Kidney (tissue), 13 donors: ENCODE measurements at regions not wholly inside any gene's neighbourhood (a gene's known extent, or its start where the extent isn't known, plus 50 kb on each side); places are given as distances from the start of the nearest gene placed in this dataset.

Source experiments
- DNase-seq, 5 donors: peaks; one replicate each; pipeline ENCODE4 v3.0.0-alpha.2; 2013 to 2020
- FAIRE-seq: peaks from 2 replicates; lab custom pipeline; 2012; peaks lifted over from hg19 to GRCh38; lab: Jason Lieb, UNC
- H3K27ac ChIP-seq, 2 donors: one replicate each; pipeline ENCODE4 v1.7.0; 2013; ENCODE audit warnings: low read depth in 2 of 2, low read length in 2 of 2, inconsistent platforms in 1 of 2
- H3K27me3 ChIP-seq: one replicate; pipeline ENCODE4 v1.7.1; 2013; ENCODE audit warnings: low read length, inconsistent platforms; ENCODE audit not compliant: control insufficient read depth, insufficient read depth
- H3K36me3 ChIP-seq, 3 donors: one replicate each; pipeline versions ENCODE4 v1.7.0 to v1.7.1; 2013; ENCODE audit warnings: low read length in 3 of 3, control low read depth in 1 of 3, inconsistent platforms in 1 of 3; ENCODE audit not compliant: insufficient read depth in 3 of 3, control insufficient read depth in 2 of 3
- H3K4me1 ChIP-seq, 3 donors: one replicate each; pipeline versions ENCODE4 v1.7.0 to v1.7.1; 2013; ENCODE audit warnings: low read length in 3 of 3, inconsistent platforms in 1 of 3, low read depth in 1 of 3; ENCODE audit not compliant: control insufficient read depth in 2 of 3, insufficient read depth in 2 of 3
- H3K4me3 ChIP-seq, 3 donors: one replicate each; pipeline versions ENCODE4 v1.7.0 to v1.8.1; 2013; ENCODE audit warnings: low read length in 3 of 3, control low read depth in 1 of 3, inconsistent platforms in 1 of 3
- H3K9ac ChIP-seq, 3 donors: one replicate each; pipeline versions ENCODE4 v1.7.0 to v1.7.1; 2013; ENCODE audit warnings: low read length in 3 of 3, control low read depth in 1 of 3, inconsistent platforms in 1 of 3
- H3K9me3 ChIP-seq, 3 donors: one replicate each; pipeline versions ENCODE4 v1.7.0 to v1.7.1; 2013; ENCODE audit warnings: low read length in 3 of 3, control low read depth in 1 of 3, inconsistent platforms in 1 of 3; ENCODE audit not compliant: control insufficient read depth in 2 of 3, insufficient read depth in 1 of 3
- CTCF ChIP-seq: IDR thresholded peaks from 3 replicates; pipeline ENCODE4 v1.5.1; 2012; ENCODE audit warnings: mild to moderate bottlenecking, moderate library complexity, borderline replicate concordance; ENCODE audit not compliant: insufficient read depth; ENCODE audit errors: extremely low read depth
- intact Hi-C: fragments of 100-400 bp; cut with DNase I; formaldehyde crosslinking; loops from one replicate; pipeline ENCODE4 v1.11.1; 2022
- donor health status: control.
- donor health status: control.
- donor health status: control.
- donor health status: control.
- donor health status: control.
- donor health status: DM: yes; HTN: yes; CAD: no.
- donor health status: Normal renal cell carcinoma (clear cell type).

GRCh38 chr4:3346146-3346545, 53.3 kb downstream of the RGS12 start:
- intact Hi-C loops: loop anchor here (10.0 kb wide), 1 partner anchor 99 kb away; the partner anchor contains the start of gene HGFAC
- H3K9ac ChIP-seq: no peak overlapping the region
- DNase-seq: peak in 2 of 5 donors; percentile 79 to 90

DNA sequence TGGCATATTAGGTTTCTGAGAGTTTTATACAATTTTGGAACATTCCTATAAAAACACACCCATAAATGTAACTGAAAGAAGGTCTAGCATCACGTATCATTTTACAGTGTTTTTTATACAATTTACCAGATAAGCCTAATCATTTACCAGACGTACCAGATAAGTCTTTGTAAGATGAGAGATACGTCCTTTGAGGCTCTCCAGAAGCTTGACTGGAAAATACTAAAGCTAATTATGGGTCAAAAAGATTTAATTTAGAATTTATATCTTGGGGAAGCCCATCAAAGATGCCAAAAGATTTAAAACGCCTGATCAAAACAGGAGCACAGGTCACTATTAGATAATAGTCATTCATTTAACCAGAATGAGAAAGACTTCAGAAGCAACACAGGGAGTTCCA, 55.0 kb downstream of the RGS12 start:
- FAIRE-seq (no peak), DNase-seq (no peak)
- Histone ChIP-seq H3K27me3 (no peaks in the 10 kb centered on the region), H3K4me1 (no peaks in the 10 kb centered on the region), H3K27ac (no peak overlapping the region), H3K36me3 (peaks cover 0 to 2% (median 0%) of the 10 kb centered on the region in 3 donors), H3K9me3 (no peaks in the 10 kb centered on the region), H3K4me3 (no peak overlapping the region), H3K9ac (no peak overlapping the region)
- TF ChIP-seq CTCF: no peak
- intact Hi-C loops: loop anchor here (10.0 kb wide), 1 partner anchor 97 kb away; the partner anchor contains the start of gene HGFAC

More at GRCh38 chr4:3346146-3346545, 53.3 kb downstream of the RGS12 start:
- Histone ChIP-seq H3K4me1 (no peaks in the 10 kb centered on the region), H3K4me3 (no peak overlapping the region), H3K27ac (no peak overlapping the region), H3K27me3 (no peaks in the 10 kb centered on the region), H3K9me3 (no peaks in the 10 kb centered on the region), H3K36me3 (peaks cover 0 to 2% (median 0%) of the 10 kb centered on the region in 3 donors)
- FAIRE-seq: peak; percentile 87
- TF ChIP-seq CTCF: peak; percentile 80

- intact Hi-C loops: loop anchor here (10.0 kb wide), 1 partner anchor 96 kb away; the partner anchor contains the start of gene HGFAC
- Histone ChIP-seq H3K36me3 (no peaks in the 10 kb centered on the region), H3K4me1 (no peaks in the 10 kb centered on the region), H3K4me3 (no peak overlapping the region), H3K9ac (no peak overlapping the region), H3K27me3 (no peaks in the 10 kb centered on the region), H3K27ac (no peak overlapping the region), H3K9me3 (no peaks in the 10 kb centered on the region)
- peak in 1 of 5 donors; percentile 45 for DNase-seq
- no peak for FAIRE-seq
- TF ChIP-seq CTCF: no peak
Measured at GRCh38 chr4:3348621-3349020, 55.8 kb downstream of the RGS12 start.

DNA sequence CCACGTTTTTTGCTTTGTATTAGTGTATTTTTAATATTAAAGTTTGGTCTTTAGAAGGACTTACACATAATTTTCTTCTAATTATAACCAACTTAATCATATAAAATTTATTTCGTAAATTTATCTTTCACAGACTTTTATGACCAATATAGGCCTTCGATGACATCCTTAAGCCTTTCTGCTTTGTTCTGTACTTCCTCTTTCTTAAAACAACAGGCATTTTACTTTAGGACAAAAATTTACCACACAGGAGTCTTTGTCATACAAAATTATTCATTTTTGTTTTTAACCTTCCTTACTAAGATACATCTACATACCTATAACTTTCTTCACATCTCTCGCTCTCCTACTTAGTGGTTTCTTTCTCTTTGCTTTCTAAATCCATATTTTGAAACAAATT, 56.3 kb downstream of the RGS12 start:
- intact Hi-C loops: loop anchor here (10.0 kb wide), 1 partner anchor 96 kb away; the partner anchor contains the start of gene HGFAC
- no peak for FAIRE-seq

More for the DNA sequence above, 56.3 kb downstream of the RGS12 start:
- no peaks in the 10 kb centered on the region for H3K4me1 ChIP-seq
- H3K27ac ChIP-seq: no peak overlapping the region
- no peaks in the 10 kb centered on the region for H3K27me3 ChIP-seq
- no peaks in the 10 kb centered on the region for H3K36me3 ChIP-seq
- no peak overlapping the region for H3K9ac ChIP-seq
- no peak for TF ChIP-seq CTCF
- no peak overlapping the region for H3K4me3 ChIP-seq
- DNase-seq: no peak
- no peaks in the 10 kb centered on the region for H3K9me3 ChIP-seq
